ENCODE measurements at regions not wholly inside any gene's neighbourhood (a gene's known extent, or its start where the extent isn't known, plus 50 kb on each side); places are given as distances from the start of the nearest gene placed in this dataset.

DNA sequence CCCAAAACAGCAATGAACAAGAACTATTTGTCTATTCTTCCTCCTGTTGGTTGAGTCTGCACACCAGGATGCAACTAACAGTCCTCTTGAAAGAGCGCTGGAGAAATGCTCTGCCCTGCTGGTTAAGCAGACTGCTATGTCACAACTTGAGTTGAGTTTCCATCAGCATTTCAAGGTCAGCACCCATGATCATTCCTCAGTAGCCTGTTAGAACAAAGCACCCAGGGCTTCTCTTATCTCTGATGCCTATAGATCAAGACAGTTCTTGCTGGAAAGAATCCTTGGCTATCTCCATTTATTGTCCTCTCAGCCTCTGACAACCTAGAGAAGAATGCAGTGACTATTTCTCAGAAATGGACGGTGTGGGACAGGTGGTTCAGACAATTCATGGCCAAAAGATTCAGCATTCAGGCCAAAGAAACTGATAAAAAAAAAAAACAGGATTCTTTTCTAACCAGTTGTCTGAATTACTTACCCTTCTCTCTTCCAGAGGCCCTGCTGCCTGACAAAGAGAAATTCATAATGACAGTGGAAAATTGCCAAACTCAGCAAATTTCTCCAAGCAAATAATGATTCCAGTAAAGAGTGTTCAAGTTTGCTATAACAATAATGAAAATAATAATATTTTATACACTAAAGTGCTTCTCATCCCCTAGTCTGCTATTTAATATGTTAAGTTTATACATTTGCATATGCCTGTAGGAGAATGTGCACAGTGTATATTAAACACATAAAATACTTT, 306.7 kb downstream of the EMP1 start:
- TF ChIP-seq, protein P1, sequence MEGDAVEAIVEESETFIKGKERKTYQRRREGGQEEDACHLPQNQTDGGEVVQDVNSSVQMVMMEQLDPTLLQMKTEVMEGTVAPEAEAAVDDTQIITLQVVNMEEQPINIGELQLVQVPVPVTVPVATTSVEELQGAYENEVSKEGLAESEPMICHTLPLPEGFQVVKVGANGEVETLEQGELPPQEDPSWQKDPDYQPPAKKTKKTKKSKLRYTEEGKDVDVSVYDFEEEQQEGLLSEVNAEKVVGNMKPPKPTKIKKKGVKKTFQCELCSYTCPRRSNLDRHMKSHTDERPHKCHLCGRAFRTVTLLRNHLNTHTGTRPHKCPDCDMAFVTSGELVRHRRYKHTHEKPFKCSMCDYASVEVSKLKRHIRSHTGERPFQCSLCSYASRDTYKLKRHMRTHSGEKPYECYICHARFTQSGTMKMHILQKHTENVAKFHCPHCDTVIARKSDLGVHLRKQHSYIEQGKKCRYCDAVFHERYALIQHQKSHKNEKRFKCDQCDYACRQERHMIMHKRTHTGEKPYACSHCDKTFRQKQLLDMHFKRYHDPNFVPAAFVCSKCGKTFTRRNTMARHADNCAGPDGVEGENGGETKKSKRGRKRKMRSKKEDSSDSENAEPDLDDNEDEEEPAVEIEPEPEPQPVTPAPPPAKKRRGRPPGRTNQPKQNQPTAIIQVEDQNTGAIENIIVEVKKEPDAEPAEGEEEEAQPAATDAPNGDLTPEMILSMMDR (IDR thresholded peaks at IDR 0.05; ENCODE audit: insufficient read depth, low read length, missing control alignments): no peak
- ChIA-PET CTCF (interaction anchor here (1.1 to 1.5 kb wide), 2 partner anchors 33 to 225 kb away, joined by 4 to 5 read pairs; no protein-coding TSS in a partner anchor), POLR2A (no interaction called here)

DNA sequence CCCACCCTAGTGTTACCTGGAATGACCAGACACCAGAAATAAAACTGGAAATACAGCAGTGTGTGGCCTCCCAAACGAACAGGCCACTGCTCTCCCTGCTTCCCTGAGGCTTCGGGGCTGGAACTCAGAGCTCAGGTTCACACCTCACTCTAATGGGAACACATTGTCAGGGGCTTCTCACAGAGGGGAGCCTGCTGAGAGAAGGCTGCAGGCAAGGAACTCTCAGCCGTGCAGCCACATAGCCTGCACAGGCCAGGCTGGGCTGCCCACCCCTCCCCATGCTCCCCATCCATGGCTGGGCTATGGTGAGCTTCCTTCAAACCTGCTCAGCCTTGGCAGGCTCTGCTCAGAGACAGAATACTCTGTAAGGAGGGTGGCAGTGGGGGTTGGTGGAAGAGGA, 302.5 kb downstream of the EMP1 start:
- CTCF ChIA-PET: no interaction called here
- POLR2A ChIA-PET: no interaction called here

More for the DNA sequence above, 306.7 kb downstream of the EMP1 start:
- H3K4me3 ChIP-seq (ENCODE audit: low read depth, low read length): no peak overlapping the region
- DNase-seq (ENCODE audit: low read depth, low spot score): no peak

DNA sequence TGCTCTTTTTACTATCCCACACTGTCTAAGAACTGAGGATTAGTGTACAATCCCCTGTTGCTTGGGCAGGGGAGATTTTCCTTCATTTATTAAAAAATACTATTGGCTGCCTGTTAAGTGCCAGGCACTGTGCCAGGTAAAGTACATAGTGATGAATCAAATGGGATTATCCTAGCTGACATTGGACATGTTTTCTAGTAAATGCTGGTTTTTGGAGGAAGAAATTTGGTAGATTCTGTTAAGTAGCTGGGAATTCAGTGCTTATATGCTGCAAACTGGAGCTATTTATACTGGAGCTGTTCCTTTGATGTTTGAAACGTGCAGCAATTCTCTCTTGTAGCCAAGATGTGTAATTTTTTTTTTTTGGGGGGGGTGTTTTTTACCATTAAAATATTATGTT, 299.6 kb downstream of the EMP1 start:
- ChIA-PET CTCF (interaction anchor here (1.5 kb wide), 1 partner anchor 38 kb away, joined by 5 read pairs; no protein-coding TSS in a partner anchor), POLR2A (no interaction called here)
- DNase-seq (ENCODE audit: low read depth, low spot score): no peak
- TF ChIP-seq, protein P1 (IDR thresholded peaks at IDR 0.05; ENCODE audit: insufficient read depth, low read length, missing control alignments): no peak
- H3K4me3 ChIP-seq (ENCODE audit: low read depth, low read length): no peak overlapping the region

More for the DNA sequence above, 302.5 kb downstream of the EMP1 start:
- H3K4me3 ChIP-seq (ENCODE audit: low read depth, low read length): no peak overlapping the region
- no peak for DNase-seq (ENCODE audit: low read depth, low spot score)
- TF ChIP-seq, protein P1 (IDR thresholded peaks at IDR 0.05; ENCODE audit: insufficient read depth, low read length, missing control alignments): no peak

DNA sequence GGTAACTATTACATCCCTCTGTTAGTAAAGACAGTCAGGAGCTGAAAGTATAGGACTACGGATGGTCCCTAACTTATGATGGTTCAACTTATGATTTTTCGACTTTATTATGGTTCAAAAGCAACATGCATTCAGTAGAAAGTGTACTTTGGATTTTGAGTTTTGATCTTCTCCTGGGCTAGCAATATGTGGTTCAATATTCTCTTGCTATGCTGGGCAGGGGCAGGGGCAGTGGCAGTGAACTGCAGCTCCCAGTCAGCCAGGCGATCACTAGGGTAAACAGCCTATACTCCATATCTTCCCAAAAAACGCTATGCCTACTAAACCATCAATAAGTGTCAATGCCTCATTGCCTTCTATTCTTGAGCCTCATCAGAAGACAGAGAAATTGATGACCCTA, 292.7 kb downstream of the EMP1 start:
- DNase-seq (ENCODE audit: low read depth, low spot score): no peak
- POLR2A ChIA-PET: no interaction called here
- H3K4me3 ChIP-seq (ENCODE audit: low read depth, low read length): no peak overlapping the region
- TF ChIP-seq, protein P1 (IDR thresholded peaks at IDR 0.05; ENCODE audit: insufficient read depth, low read length, missing control alignments): no peak
- CTCF ChIA-PET: no interaction called here

DNA sequence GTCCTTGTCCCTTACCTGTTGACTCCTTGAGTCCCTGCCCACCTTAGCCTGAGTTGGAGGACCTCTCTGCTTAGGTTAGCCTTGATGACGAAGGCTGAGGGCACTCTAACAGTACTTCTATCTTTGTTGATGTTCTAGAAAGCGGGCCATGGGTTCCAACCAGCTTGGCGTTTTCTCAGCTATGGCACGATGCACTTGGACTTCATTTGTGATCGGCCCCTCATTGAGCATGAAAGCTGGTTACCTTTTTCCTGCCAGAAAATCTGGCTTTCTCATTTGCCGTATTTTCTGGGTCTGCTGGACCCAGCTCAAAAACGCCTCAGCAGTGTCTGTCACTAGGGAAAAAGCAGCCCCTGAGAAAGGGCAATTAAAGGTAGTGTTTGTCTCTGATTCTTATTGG, 290.8 kb downstream of the EMP1 start:
- TF ChIP-seq, protein P1 (IDR thresholded peaks at IDR 0.05; ENCODE audit: insufficient read depth, low read length, missing control alignments): no peak
- DNase-seq (ENCODE audit: low read depth, low spot score): no peak
- CTCF ChIA-PET: no interaction called here
- no peak overlapping the region for H3K4me3 ChIP-seq (ENCODE audit: low read depth, low read length)
- POLR2A ChIA-PET: no interaction called here

DNA sequence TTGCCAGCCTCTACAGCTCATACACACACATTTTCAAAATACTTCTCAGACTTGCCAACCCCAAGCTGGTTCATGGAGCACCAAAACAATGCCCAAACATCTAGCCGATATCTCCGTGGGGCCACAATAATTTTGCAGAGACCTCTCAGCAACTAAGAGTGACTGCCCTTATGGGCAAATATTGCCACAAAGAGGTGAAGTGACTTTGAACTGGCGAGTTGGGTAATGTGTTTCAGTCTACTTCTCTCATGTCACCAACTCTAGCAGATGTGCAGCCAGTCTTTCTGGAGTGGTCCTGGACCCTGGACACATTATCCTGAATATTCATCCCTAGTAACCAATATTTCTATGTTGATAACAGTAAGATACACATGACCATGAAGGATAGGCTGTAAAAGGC, 290.3 kb downstream of the EMP1 start:
- CTCF ChIA-PET: no interaction called here
- no peak for DNase-seq (ENCODE audit: low read depth, low spot score)
- no peak overlapping the region for H3K4me3 ChIP-seq (ENCODE audit: low read depth, low read length)
- TF ChIP-seq, protein P1 (IDR thresholded peaks at IDR 0.05; ENCODE audit: insufficient read depth, low read length, missing control alignments): no peak
- POLR2A ChIA-PET: no interaction called here
